GM19395 (cell line): ENCODE measurements at regions not wholly inside any gene's neighbourhood (a gene's known extent, or its start where the extent isn't known, plus 50 kb on each side); places are given as distances from the start of the nearest gene placed in this dataset.
"Not testable (repeated sequence)": the region's sequence is repeated elsewhere in the genome, so short reads cannot be mapped to it uniquely, and the experiment has no call there.

Experiments
- ATAC-seq: cut with Tn5 transposase; IDR thresholded peaks from one replicate; pipeline ENCODE4 v1.9.1; 2021; ENCODE audit warnings: mild to moderate bottlenecking, moderate library complexity; ENCODE audit not compliant: unreplicated experiment

- ATAC-seq = no peak
Observed at GRCh38 chr21:35510294-35510693, 461.2 kb upstream of the RUNX1 start.

GRCh38 chr21:35509001-35509704 is 460.1 kb upstream of the RUNX1 start:
- ATAC-seq = no peak

DNA sequence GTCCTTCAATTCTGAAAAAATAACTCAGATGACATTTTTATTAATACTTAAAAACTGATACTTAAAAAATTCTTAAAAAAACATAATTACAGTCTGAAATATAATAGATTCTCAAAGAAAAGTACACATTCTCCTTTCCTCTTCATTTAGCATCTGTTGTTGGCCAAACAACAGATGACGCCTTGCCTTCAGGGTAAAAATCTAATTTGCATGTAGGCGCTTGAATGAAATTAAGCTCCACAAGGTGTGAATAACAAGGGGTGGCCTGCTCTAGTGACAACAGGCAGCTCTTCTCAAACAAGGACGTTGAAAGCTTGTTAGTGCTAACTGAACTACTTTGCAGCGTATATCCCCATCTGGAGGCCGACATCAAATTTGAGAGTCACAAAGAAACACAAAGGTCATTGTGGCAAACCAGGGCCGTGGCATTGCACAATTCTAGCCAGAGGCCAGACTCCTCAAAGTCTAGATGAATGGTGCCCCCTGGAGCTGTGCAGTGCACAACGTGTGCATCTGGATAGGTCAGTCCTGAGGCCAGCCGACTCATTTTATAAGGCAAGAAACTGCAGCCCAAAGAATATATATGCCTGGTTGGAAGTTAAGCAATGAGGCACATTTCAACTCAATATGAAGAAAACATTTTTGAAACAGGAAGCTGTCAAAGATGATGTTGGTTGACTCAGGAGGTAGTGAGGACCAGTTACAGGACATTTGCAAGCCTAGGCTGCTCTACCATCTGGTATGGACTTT is 459.2 kb upstream of the RUNX1 start:
- ATAC-seq = no peak

DNA sequence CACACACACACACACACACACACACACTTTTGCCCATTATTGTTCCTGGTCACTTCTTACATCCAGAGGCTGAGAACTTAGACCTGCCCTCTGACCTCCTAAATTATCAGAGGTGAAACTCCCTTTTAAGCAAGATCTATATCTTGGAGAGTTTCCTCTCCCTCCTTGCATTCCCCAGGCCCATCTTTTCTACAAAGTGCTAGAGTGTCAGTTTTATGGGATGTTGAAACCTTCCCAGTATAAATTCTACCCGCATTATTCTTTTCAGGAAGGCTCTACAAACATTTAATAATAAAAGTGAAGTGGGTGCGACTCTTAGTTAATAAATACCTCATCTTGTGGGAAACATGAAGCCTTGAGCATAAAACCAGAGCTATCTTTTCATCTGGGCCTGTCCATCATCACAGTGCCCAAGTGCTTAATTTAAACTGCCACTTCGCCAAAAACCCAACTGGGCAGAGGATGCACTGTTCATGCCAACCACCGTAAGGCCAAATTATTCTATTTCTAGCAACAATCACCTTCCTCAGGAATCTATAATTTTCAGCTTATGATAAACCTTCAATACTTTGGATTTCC is 458.2 kb upstream of the RUNX1 start:
- no peak for ATAC-seq

DNA sequence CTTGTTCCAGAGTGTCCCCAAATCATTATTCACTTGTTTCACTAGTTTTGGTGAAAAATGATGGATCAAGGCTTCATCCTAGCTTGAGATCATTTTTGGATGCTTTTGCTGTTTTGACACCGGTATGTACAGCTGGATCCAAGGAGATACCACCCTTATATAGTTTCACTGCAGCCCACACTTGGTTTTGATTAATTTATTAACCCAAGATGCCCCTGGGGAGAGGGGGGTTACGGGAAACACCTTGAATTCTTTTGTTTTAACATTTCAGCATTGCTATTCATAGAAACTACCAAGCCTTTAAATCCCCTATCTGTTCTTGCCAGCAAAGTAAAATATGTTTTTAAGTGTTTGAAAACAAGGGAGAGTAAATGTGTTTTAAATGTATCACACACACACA is 457.7 kb upstream of the RUNX1 start:
- no peak for ATAC-seq

DNA sequence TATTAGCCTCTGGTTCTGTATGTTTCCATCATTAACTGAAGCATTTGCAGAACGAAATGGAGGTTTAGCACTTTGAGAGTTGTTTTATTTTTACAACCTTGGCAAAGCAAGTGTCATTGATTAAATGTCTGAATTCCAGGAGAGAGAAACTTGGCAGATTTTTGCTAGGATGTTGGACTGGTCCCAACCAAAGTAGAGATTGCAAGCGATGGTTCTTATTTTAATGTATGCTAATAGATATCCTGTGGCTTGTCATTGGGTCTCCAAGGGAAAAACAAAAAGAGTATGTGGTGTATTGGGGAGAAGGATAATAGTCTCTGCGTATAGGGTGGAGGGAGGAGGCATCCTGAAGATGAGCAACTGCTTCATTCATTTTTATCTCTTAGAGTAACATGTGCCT is 457.2 kb upstream of the RUNX1 start:
- no peak for ATAC-seq

DNA sequence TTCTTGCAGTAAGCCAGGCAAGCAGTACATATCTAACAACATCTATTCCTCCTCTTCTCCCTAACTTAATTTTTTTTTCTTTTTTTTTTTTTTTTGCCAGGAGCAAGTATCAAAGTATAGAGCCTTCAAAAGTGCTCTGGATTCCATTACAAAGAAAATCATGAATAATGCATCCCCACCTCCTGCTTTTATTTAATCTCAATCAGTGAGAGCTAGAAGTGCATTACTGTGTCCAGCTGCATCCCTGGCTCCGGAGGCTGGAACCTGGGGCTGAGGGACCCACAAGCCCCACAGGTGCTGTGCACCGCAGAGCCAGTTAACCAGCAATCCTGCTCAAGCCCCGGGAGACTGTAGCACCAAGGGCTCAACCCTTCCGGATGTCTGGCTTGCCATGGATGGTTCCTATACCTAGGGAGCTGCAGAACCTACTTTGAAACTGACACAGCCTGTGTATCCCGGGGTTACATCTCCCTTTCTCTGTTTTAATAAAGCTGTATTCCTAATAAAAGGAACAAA is 455.9 kb upstream of the RUNX1 start:
- ATAC-seq = no peak

DNA sequence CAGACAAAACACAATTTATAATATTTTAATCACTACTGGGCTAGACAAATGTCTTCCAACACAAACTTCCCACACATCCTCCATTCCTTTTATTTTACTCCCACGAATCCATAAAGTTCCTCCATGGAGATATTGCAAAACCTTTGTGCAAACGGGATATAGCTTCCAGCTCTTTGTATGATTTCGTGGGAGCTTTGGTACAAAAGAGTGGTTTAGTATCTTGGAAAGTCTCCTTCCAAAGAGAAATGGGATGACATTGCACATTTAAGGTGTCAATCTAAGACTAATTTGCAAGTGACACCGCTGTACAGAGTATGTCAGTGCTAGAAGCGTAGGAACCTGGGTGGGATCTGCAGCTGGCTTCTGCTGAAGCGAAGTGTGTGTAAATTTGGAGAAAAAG is 455.2 kb upstream of the RUNX1 start:
- no peak for ATAC-seq

- no peak for ATAC-seq
Observed at GRCh38 chr21:35503671-35504070, 454.6 kb upstream of the RUNX1 start.

DNA sequence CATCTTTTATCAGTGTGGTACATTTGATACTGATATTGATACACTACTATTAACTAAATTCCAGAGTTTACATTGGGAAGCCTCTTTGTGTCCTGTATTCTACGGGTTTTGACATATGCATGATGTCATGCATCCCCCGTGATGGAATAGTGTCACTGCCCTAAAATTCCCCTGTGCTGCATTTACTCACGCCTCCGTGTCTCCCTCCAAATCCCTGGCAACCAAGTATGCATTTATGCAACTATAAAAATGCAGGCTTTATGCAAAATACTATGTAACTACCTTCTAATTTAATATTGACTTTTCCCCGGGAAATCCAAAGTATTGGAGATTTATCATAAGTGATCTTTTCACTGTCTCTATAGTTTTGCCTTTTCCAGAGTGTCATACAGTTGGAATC is 453.7 kb upstream of the RUNX1 start:
- no peak for ATAC-seq

DNA sequence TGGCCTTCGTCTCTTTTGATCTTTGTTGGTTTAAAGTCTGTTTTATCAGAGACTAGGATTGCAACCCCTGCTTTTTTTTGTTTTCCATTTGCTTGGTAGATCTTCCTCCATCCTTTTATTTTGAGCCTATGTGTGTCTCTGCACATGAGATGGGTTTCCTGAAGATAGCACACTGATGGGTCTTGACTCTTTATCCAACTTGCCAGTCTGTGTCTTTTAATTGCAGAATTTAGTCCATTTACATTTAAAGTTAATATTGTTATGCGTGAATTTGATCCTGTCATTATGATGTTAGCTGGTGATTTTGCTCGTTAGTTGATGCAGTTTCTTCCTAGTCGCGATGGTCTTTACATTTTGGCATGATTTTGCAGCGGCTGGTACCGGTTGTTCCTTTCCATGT is 448.4 kb upstream of the RUNX1 start:
- not testable (repeated sequence) for ATAC-seq

- no peak for ATAC-seq
Observed at GRCh38 chr21:35491920-35492678, 443.0 kb upstream of the RUNX1 start.

DNA sequence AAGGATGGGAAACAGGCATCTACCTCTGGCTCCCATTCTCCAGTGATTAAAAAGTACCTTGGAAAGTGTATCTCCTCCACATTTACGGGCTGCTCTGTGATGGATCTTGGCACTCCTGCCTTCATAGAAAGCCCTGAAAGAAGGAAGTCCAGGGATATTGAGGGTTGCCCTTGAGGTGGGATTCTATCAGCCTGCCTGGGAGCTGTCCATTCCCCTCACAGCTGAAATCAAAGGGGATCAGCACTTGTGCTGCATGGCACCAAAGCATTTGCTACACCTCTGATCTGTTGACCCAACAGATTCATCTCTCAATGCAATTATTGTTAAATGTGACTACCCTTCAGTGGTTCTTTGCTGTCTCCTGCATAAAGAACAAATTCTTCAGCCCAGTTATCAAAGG is 442.0 kb upstream of the RUNX1 start:
- ATAC-seq = no peak

GRCh38 chr21:35489389-35489980 is 440.4 kb upstream of the RUNX1 start:
- no peak for ATAC-seq

DNA sequence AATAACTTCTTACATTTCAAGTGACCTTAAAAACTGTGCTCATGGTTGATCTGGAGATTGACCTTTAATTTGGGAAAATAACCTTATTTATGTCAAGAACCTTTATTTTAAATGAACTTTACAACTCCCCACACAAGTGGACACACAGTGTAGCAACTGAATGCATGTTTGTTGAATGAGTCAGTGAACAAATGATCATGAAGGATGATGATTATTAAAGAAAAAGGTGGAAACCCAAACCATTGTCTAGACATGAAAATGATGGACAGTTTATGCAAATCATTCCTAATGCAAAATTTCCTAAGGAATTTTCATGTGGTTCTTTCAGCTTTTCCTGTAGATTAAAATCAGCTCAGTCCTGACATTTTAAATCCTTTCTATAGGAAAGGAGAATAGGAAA is 439.8 kb upstream of the RUNX1 start:
- ATAC-seq = no peak

DNA sequence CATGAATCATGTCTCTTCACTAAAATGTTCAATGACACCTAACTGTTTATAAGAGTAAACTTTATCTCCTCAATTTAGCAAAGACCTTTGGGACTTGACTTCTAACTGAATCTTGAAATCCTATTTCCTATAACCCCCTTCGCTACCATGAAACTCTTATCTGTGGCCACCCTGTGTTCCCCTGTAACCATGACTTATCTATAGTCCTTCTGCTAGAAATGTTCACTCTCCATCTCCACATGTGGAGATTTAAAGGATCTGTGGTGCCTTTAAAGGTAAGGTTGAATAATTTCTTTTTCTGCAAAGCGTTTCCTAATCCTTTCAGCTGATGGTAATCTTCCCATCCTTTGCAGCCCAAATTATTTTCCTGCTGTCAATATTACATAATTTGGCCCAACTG is 436.3 kb upstream of the RUNX1 start:
- no peak for ATAC-seq

DNA sequence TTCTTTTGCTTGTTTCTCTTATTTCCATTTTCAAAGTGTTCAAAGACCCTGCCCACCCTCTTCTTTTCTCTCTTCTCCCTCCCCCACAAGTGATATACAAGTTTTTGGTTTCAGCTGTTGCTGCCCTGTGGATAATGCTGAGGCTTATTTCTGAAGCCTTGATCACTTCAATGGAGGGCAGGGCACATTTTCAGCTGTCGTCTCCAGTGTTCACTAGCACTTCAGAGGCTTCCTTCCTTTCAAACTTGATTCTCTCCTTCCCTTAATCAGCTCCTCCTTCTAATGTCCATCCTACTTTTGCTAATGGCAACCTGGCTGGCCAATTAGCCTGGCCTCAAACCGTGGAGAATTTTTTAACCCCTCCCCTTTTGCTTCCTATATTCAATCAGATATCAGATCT is 435.7 kb upstream of the RUNX1 start:
- ATAC-seq = no peak

DNA sequence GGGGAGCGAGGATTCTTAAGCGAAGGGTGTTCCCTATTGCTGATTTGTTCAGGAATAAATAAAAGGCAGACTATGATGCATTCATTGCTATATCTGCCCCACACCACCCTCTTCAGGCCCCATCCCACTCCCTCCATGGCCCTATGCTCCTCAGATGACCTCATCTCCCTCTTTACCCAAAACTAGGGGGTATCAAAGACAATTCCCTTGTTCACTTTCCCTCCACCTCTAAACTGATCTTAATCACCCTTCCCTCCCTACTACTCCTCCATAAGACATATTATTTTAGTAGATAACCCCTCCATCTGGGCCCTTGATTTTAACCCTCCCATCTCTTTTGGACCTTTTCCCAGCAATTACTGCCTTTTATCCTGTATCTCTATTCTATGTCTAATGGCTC is 434.9 kb upstream of the RUNX1 start:
- ATAC-seq = no peak

GRCh38 chr21:35482933-35483662 is 434.0 kb upstream of the RUNX1 start:
- no peak for ATAC-seq

DNA sequence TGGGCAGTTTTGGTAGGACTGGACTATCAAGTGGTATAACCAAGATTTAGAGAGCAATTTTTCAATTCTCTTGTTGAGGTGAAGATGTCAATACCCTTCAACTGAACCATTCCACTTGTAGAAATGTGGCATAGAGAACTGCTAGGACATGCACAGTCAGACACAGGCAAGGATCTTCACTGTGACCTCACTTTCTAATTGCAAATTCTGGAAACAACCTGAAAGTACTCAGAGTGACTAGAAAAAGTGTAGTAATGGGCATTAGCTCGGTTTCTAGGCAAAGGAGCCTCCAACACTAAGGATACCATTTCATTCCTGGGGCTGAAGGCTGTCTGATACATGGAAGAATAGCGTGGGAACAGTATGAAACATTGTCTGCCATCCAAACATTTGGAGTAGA is 433.0 kb upstream of the RUNX1 start:
- no peak for ATAC-seq
